Choroid plexus epithelial cell (primary cell): ENCODE measurements at regions not wholly inside any gene's neighbourhood (a gene's known extent, or its start where the extent isn't known, plus 50 kb on each side); places are given as distances from the start of the nearest gene placed in this dataset.

Source experiments
- DNase-seq: peaks from one replicate; pipeline ENCODE4 v3.0.0-alpha.2; 2010; ENCODE audit warnings: low read depth
- H3K4me3 ChIP-seq: 2 replicates; pipeline ENCODE4 v1.5.1; 2011; ENCODE audit warnings: low read depth, mild to moderate bottlenecking, control low read depth, low read length, moderate library complexity
- TF ChIP-seq, protein P1 (sequence below): conservative IDR thresholded peaks from 2 replicates; pipeline ENCODE4 v1.5.1; 2011; ENCODE audit warnings: low read depth, mild to moderate bottlenecking, control low read depth, inconsistent platforms, low read length, moderate library complexity

- TF ChIP-seq, protein P1, sequence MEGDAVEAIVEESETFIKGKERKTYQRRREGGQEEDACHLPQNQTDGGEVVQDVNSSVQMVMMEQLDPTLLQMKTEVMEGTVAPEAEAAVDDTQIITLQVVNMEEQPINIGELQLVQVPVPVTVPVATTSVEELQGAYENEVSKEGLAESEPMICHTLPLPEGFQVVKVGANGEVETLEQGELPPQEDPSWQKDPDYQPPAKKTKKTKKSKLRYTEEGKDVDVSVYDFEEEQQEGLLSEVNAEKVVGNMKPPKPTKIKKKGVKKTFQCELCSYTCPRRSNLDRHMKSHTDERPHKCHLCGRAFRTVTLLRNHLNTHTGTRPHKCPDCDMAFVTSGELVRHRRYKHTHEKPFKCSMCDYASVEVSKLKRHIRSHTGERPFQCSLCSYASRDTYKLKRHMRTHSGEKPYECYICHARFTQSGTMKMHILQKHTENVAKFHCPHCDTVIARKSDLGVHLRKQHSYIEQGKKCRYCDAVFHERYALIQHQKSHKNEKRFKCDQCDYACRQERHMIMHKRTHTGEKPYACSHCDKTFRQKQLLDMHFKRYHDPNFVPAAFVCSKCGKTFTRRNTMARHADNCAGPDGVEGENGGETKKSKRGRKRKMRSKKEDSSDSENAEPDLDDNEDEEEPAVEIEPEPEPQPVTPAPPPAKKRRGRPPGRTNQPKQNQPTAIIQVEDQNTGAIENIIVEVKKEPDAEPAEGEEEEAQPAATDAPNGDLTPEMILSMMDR, result no peak
Observed at GRCh38 chr11:134559602-134559962, 147.5 kb upstream of the B3GAT1 start.

DNA sequence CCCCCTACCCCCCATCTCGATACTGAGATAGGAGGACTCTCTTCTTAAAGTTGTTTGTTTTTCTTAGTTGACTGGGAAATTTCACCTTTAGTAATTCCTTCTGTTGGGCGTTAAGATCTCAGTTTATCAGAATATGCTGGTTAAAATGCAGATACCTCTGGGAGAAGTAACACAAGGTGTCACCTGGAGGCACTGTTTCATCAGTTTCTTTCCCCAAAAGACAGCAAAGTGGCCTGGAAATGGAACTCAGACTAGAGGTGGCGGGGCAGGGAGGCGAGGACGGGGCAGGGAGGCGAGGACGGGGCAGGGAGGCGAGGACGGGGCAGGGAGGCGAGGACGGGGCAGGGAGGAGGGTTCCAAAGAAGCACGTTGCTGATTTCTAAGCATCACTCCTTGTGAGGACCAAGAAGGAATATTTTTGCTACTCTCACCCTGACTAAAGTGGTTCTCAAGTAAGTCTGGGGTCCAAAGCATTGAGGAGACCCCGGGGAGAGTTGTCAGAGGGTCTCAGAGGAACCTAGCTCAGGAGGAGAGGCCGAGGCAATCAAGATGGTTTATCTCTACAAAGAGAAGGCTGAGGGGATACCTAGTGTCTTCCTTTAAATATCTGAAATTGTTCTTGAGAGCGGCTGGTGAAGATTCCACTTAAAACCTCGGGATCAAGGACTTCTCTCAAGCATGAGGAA lies 147.0 kb upstream of the B3GAT1 start:
- no peak for DNase-seq
- H3K4me3 ChIP-seq, result no peak overlapping the region
- TF ChIP-seq, protein P1, result no peak

More at GRCh38 chr11:134559602-134559962, 147.5 kb upstream of the B3GAT1 start:
- H3K4me3 ChIP-seq, result no peak overlapping the region
- DNase-seq, result no peak

- no peak for DNase-seq
- TF ChIP-seq, protein P1, result no peak
Observed at GRCh38 chr11:134558258-134558835, 146.3 kb upstream of the B3GAT1 start.

GRCh38 chr11:134557571-134558257 lies 145.7 kb upstream of the B3GAT1 start:
- DNase-seq, result no peak
- TF ChIP-seq, protein P1, result no peak
- no peak overlapping the region for H3K4me3 ChIP-seq

More at GRCh38 chr11:134558258-134558835, 146.3 kb upstream of the B3GAT1 start:
- H3K4me3 ChIP-seq, result no peak overlapping the region

DNA sequence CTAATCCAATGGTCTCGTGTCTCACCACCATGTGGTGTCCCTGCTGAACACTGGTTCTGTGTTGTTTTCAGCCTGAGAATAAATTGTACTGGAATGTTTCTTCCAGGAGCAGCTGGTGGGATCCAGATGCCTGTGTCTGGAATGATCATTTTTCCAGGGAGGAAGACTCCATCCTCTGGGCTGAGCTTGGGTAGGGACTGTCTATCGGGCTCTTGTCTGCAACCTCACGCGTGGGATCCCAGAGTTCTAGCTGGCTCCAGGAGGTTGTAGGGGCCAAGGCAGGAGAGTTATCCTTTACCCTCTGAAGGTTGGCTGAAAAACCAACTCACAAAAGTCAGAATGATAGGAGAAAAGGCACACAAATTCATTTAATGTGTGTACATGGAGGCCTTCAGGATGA lies 144.1 kb upstream of the B3GAT1 start:
- DNase-seq, result no peak
- TF ChIP-seq, protein P1, result no peak
- no peak overlapping the region for H3K4me3 ChIP-seq

GRCh38 chr11:134555510-134555909 lies 143.5 kb upstream of the B3GAT1 start:
- no peak overlapping the region for H3K4me3 ChIP-seq
- no peak for DNase-seq
- TF ChIP-seq, protein P1, result no peak
